ENCODE measurements at regions not wholly inside any gene's neighbourhood (a gene's known extent, or its start where the extent isn't known, plus 50 kb on each side); places are given as distances from the start of the nearest gene placed in this dataset.

DNA sequence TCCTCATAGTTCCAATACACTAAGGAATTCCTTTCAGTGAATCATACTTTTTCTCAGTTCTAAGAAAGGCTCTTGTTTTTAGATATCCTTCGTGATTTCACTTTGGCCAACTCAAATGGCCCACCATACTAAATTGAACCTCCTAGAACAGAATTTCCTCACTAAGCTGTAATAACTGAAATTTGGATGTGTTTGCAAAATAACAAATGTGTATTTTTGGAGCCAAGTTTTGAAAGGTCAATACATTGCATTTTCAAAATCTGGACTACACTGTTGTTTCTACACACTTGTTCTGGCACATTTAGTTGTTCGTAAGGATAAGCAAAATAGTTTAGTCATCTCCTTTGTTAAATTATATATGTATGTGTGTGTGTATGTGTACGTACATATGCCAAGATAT is 439.0 kb upstream of the STXBP6 start:
- no peak overlapping the region for H3K4me3 ChIP-seq (ENCODE audit: low read depth, low read length)
- DNase-seq (ENCODE audit: low read depth), result no peak
- TF ChIP-seq, protein P1, sequence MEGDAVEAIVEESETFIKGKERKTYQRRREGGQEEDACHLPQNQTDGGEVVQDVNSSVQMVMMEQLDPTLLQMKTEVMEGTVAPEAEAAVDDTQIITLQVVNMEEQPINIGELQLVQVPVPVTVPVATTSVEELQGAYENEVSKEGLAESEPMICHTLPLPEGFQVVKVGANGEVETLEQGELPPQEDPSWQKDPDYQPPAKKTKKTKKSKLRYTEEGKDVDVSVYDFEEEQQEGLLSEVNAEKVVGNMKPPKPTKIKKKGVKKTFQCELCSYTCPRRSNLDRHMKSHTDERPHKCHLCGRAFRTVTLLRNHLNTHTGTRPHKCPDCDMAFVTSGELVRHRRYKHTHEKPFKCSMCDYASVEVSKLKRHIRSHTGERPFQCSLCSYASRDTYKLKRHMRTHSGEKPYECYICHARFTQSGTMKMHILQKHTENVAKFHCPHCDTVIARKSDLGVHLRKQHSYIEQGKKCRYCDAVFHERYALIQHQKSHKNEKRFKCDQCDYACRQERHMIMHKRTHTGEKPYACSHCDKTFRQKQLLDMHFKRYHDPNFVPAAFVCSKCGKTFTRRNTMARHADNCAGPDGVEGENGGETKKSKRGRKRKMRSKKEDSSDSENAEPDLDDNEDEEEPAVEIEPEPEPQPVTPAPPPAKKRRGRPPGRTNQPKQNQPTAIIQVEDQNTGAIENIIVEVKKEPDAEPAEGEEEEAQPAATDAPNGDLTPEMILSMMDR (conservative IDR thresholded peaks at IDR 0.05; ENCODE audit: low read depth, low read length), result no peak

DNA sequence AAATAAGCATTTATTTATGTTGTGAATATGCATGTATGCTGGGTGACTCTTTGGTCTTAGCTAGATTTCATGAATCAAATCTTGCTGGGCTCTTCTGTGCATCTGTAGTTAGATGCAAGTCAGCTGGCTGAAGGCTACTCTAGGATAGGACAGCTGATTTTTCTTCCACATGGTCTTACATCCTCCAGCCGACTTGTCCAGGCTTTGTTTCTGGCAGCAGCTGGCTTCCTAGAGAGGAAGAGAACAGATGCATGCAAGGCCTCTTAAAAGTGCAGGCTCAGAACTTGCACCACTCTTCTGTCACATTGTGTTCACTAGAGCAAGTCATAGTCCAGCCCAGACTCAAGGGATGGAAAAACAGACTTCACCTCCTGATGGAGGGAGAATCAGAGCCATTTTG is 435.4 kb upstream of the STXBP6 start:
- no peak for DNase-seq (ENCODE audit: low read depth)
- no peak overlapping the region for H3K4me3 ChIP-seq (ENCODE audit: low read depth, low read length)
- TF ChIP-seq, protein P1 (conservative IDR thresholded peaks at IDR 0.05; ENCODE audit: low read depth, low read length), result no peak

DNA sequence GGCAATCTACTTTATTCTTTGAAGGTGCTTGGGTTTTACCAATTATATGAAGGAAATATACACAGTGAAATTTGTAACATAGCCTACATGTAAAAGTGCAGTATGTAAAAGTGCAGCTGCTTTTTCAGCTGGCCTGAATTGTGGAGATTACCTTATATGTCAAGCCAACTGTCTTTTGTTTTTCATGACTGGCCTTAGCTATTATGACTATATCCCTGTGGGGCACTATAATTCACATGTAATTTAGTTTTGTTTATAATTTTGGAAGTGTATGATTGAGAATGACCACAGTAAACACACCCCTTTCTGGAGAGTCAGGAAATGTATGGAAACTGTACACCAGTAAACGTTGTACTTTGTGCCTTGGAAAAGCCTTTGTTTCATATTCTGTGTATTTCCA is 435.0 kb upstream of the STXBP6 start:
- H3K4me3 ChIP-seq (ENCODE audit: low read depth, low read length), result no peak overlapping the region
- TF ChIP-seq, protein P1 (conservative IDR thresholded peaks at IDR 0.05; ENCODE audit: low read depth, low read length), result no peak
- DNase-seq (ENCODE audit: low read depth), result no peak

DNA sequence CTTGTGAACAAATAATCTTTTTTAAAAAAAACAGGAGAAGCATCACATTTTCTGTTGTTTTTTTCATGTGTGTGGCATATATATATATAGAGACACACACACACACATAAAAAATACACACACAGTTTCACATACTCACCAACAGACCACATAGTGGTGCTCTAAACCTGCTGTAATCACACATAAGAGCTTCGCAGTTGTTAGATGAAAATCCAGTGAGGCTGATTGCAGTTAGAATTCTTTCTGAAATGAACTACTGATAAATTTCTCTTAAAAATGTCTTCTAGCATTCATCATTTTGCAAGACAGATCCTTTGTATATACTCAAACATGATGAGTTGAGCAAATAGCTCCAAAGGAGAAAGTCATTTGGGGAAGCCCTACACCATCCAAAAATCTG is 434.3 kb upstream of the STXBP6 start:
- no peak overlapping the region for H3K4me3 ChIP-seq (ENCODE audit: low read depth, low read length)
- no peak for DNase-seq (ENCODE audit: low read depth)
- TF ChIP-seq, protein P1 (conservative IDR thresholded peaks at IDR 0.05; ENCODE audit: low read depth, low read length), result no peak

DNA sequence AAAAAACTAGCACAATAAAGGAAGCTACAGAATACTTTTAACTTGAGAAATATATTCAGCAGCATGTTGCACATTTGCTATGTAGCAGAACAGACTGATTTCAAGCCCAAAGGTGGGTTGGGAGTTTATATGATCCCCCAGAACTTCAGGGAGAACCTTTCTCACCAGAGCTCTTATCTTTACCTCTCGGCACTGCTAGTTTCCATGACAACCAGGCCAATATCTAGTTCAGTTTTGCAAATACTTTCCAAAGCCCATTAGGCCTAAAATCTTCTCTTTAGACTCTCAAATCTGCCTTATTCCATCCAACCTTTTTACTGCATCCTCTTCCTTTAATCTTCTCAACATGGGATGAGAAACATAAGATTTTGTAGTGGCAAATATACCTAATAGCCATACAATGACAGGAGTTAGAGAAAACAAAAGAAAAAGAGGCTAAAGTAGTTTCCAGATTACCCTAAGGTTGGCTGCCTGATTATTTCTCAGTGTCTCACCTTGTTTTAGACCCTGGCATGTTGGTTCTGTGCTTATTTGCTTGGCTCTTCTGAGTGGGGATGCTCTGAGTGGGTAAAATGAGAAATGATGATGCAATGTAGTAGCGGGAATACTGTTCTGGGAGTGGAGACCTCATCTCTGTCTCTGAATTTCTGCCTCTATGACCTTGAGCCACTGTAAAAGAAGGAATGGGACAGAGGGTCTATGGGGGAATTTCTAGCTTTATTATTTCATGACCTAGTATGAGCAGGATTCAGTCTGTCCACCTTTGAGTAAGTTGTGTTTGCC is 427.6 kb upstream of the STXBP6 start:
- H3K4me3 ChIP-seq (ENCODE audit: low read depth, low read length), result no peak overlapping the region
- TF ChIP-seq, protein P1 (conservative IDR thresholded peaks at IDR 0.05; ENCODE audit: low read depth, low read length), result no peak
- no peak for DNase-seq (ENCODE audit: low read depth)

DNA sequence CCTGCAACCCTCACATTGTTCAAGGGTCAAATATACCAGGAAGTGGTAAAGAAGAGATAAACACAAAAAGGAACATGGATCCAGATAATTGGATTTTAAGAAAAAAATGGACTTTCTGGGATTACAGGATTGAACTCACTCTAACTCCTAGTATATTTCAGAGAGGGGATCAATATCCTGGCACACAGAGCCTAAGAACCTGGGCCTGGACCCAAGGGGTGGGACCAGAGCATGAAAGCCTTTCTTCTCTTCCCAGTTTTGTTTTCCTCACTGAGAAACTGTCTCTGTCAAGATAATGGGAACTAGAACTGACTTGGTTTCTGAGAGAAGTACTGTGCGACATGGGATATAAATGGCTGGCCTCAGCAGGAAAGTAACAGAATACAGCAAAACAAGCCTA is 422.8 kb upstream of the STXBP6 start:
- no peak overlapping the region for H3K4me3 ChIP-seq (ENCODE audit: low read depth, low read length)
- DNase-seq (ENCODE audit: low read depth), result no peak
- TF ChIP-seq, protein P1 (conservative IDR thresholded peaks at IDR 0.05; ENCODE audit: low read depth, low read length), result no peak

DNA sequence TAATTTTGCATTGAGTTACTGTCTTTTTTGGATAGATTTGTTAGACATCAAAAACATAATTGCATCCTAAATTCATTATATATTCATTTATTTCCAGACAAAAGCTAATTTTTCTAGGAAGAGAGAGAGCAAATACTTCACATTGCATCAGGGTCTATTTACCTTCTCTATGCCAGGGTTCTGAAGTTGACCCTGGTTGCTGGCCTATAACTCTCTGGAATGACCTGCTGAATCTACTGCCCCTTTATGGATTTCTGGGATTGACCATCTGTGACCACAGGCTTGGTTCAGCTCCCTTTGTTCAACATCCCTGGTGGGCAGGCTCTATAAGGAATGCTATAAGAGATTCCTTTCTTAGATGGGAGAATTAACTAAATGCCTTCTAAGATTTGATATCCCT is 414.8 kb upstream of the STXBP6 start:
- TF ChIP-seq, protein P1 (conservative IDR thresholded peaks at IDR 0.05; ENCODE audit: low read depth, low read length), result no peak
- H3K4me3 ChIP-seq (ENCODE audit: low read depth, low read length), result no peak overlapping the region
- no peak for DNase-seq (ENCODE audit: low read depth)

Measured in choroid plexus epithelial cell (primary cell).